ENCODE measurements at regions not wholly inside any gene's neighbourhood (a gene's known extent, or its start where the extent isn't known, plus 50 kb on each side); places are given as distances from the start of the nearest gene placed in this dataset.

GRCh38 chr7:45482451-45482850 is 91.7 kb upstream of the ADCY1 start:
- CTCF ChIA-PET = no interaction called here
- ATAC-seq = no peak
- H3K9me3 ChIP-seq (ENCODE audit: control insufficient read depth, insufficient read depth, low read depth, low read length) = no peaks in the 10 kb centered on the region
- intact Hi-C loops (cut with micrococcal nuclease; ENCODE audit: unreplicated experiment) (no loop called here), in situ Hi-C loops (cut with HindIII; ENCODE audit: low pct_unique_long_range_greater_than_20kb, low sequenced_read_pairs) (no loop called here)
- POLR2A ChIA-PET = no interaction called here
- DNase-seq (ENCODE audit: low read depth, low spot score) = no peak
- no TSS peak for BruUV-seq (replicated peaks)
- H3K27ac ChIP-seq (ENCODE audit: low read length) = no peak overlapping the region
- H3K36me3 ChIP-seq (ENCODE audit: control insufficient read depth, insufficient read depth, low read length) = no peaks in the 10 kb centered on the region
- H3K27me3 ChIP-seq (ENCODE audit: control insufficient read depth, insufficient read depth, low read length) = no peaks in the 10 kb centered on the region; the same call in none of the 2 replicates
- H3K4me3 ChIP-seq (ENCODE audit: low read depth in 2 of 2, low read length in 2 of 2) = no peak overlapping the region
- TF ChIP-seq SIN3A (IDR thresholded peaks at IDR 0.05; ENCODE audit: borderline replicate concordance, insufficient read depth, low read depth, low read length) (no peak), CTCF (IDR thresholded peaks at IDR 0.05) (no peak), TCF7L2 (IDR thresholded peaks at IDR 0.05; ENCODE audit: low read depth, low read length) (no peak), REST (IDR thresholded peaks at IDR 0.05; ENCODE audit: insufficient read depth in 1 of 2, low read depth in 2 of 2, low read length in 1 of 2) (no peak), POLR2AphosphoS5 (IDR thresholded peaks at IDR 0.05; ENCODE audit: low read depth, low read length) (no peak)
- H3K4me1 ChIP-seq (ENCODE audit: control insufficient read depth, insufficient read depth, low read length) = no peaks in the 10 kb centered on the region

GRCh38 chr7:45484094-45484493 is 90.1 kb upstream of the ADCY1 start:
- CTCF ChIA-PET = no interaction called here
- BruUV-seq (replicated peaks) = no TSS peak
- TF ChIP-seq CTCF (IDR thresholded peaks at IDR 0.05) (no peak), TCF7L2 (IDR thresholded peaks at IDR 0.05; ENCODE audit: low read depth, low read length) (no peak), POLR2AphosphoS5 (IDR thresholded peaks at IDR 0.05; ENCODE audit: low read depth, low read length) (no peak), SIN3A (IDR thresholded peaks at IDR 0.05; ENCODE audit: borderline replicate concordance, insufficient read depth, low read depth, low read length) (no peak), REST (IDR thresholded peaks at IDR 0.05; ENCODE audit: insufficient read depth in 1 of 2, low read depth in 2 of 2, low read length in 1 of 2) (no peak)
- Histone ChIP-seq H3K27ac (ENCODE audit: low read length) (no peak overlapping the region), H3K9me3 (ENCODE audit: control insufficient read depth, insufficient read depth, low read depth, low read length) (no peaks in the 10 kb centered on the region), H3K27me3 (ENCODE audit: control insufficient read depth, insufficient read depth, low read length) (no peaks in the 10 kb centered on the region; the same call in none of the 2 replicates), H3K4me1 (ENCODE audit: control insufficient read depth, insufficient read depth, low read length) (no peaks in the 10 kb centered on the region), H3K36me3 (ENCODE audit: control insufficient read depth, insufficient read depth, low read length) (no peaks in the 10 kb centered on the region), H3K4me3 (ENCODE audit: low read depth in 2 of 2, low read length in 2 of 2) (no peak overlapping the region)
- ATAC-seq (no peak), DNase-seq (ENCODE audit: low read depth, low spot score) (no peak)
- intact Hi-C loops (cut with micrococcal nuclease; ENCODE audit: unreplicated experiment) (no loop called here), in situ Hi-C loops (cut with HindIII; ENCODE audit: low pct_unique_long_range_greater_than_20kb, low sequenced_read_pairs) (no loop called here)
- POLR2A ChIA-PET = no interaction called here
